ENCODE measurements at regions not wholly inside any gene's neighbourhood (a gene's known extent, or its start where the extent isn't known, plus 50 kb on each side); places are given as distances from the start of the nearest gene placed in this dataset.

- Histone ChIP-seq H2BK5ac (ENCODE audit: insufficient read length, low read length) (no peak overlapping the region), H4K20me1 (ENCODE audit: control insufficient read depth, insufficient read depth, insufficient read length) (no peaks in the 10 kb centered on the region), H2AK5ac (ENCODE audit: insufficient read length, low read length) (no peak overlapping the region), H3K9ac (ENCODE audit: extremely low read depth, insufficient read length, low read length) (no peak overlapping the region), H3T11ph (ENCODE audit: low read length) (no peak overlapping the region), H4K5ac (ENCODE audit: insufficient read length, low read depth, low read length) (no peak overlapping the region), H3K14ac (ENCODE audit: insufficient read depth, low read length) (no peak overlapping the region), H3K23ac (ENCODE audit: insufficient read length, low read depth, low read length) (no peak overlapping the region), H3K27me3 (ENCODE audit: insufficient read depth, low read length) (no peaks in the 10 kb centered on the region), H4K91ac (ENCODE audit: insufficient read length, low read depth, low read length) (no peak overlapping the region), H3K9me3 (ENCODE audit: control insufficient read depth, low read depth, low read length) (no peaks in the 10 kb centered on the region), H2BK20ac (ENCODE audit: low read depth, low read length, poor library complexity, severe bottlenecking) (no peak overlapping the region), H4K8ac (replicated peaks; ENCODE audit: insufficient read length, low read depth, low read length) (no peak overlapping the region), H3K27ac (ENCODE audit: insufficient read length, low read depth, low read length) (no peak overlapping the region), H2BK15ac (ENCODE audit: low read depth, low read length) (no peak overlapping the region), H3K4ac (ENCODE audit: low read depth, low read length) (no peak overlapping the region), H3K79me2 (ENCODE audit: insufficient read depth, low read length) (no peaks in the 10 kb centered on the region), H2BK12ac (ENCODE audit: insufficient read length, low read depth, low read length) (no peak overlapping the region), H2BK120ac (ENCODE audit: low read depth, low read length, poor library complexity, severe bottlenecking) (no peak overlapping the region), H2AFZ (ENCODE audit: low read length) (no peak overlapping the region), H3K56ac (ENCODE audit: insufficient read length, low read depth, low read length) (no peak overlapping the region), H3K23me2 (ENCODE audit: insufficient read length, low read depth, low read length, poor library complexity, severe bottlenecking) (no peaks in the 10 kb centered on the region), H3K79me1 (ENCODE audit: insufficient read depth, low read depth, low read length, poor library complexity, severe bottlenecking) (no peaks in the 10 kb centered on the region), H3K4me1 (ENCODE audit: insufficient read depth, low read length) (no peaks in the 10 kb centered on the region), H3K4me2 (ENCODE audit: insufficient read depth, insufficient read length, low read length) (no peak overlapping the region), H3K18ac (ENCODE audit: insufficient read length, low read depth, low read length) (no peak overlapping the region)
- Mint-ChIP-seq H3K4me3 (no peak overlapping the region), H3K27me3 (ENCODE audit: low read depth) (no peaks in the 10 kb centered on the region), H3K4me1 (peaks cover 8 to 10% of the 10 kb centered on the region in 2 experiments), H3K9me3 (no peaks in the 10 kb centered on the region), H3K36me3 (ENCODE audit: insufficient read depth in 1 of 3, low read depth in 3 of 3) (no peaks in the 10 kb centered on the region), H3K27ac (no peak overlapping the region)
- no CpG with 5 or more reads among the region's 3 CpGs for WGBS (ENCODE audit: extremely low coverage, insufficient read length, low lambda C conversion rate)
- no peak for TF ChIP-seq CTCF (conservative IDR thresholded peaks at IDR 0.05)
- no peak for DNase-seq
Observed at GRCh38 chr2:107009275-107009674, 123.3 kb upstream of the ST6GAL2 start.

Data from H9 (cell line).